DND-41 (cell line): ENCODE measurements at regions not wholly inside any gene's neighbourhood (a gene's known extent, or its start where the extent isn't known, plus 50 kb on each side); places are given as distances from the start of the nearest gene placed in this dataset.

Source experiments
- EZH2 ChIP-seq: IDR thresholded peaks from 3 replicates; pipeline ENCODE4 v1.6.1; 2012; ENCODE audit warnings: borderline replicate concordance, low read depth, mild to moderate bottlenecking, moderate library complexity, low read length, inconsistent platforms; ENCODE audit not compliant: severe bottlenecking
- TF ChIP-seq, protein P1 (sequence below): IDR thresholded peaks from 2 replicates; pipeline ENCODE4 v1.5.1; 2012; ENCODE audit warnings: borderline replicate concordance, low read length, moderate library complexity, mild to moderate bottlenecking; ENCODE audit not compliant: poor library complexity, severe bottlenecking; ENCODE audit errors: extremely low read depth

GRCh38 chrX:25941559-25942250 is 196.4 kb upstream of the MAGEB18 start:
- TF ChIP-seq, protein P1, sequence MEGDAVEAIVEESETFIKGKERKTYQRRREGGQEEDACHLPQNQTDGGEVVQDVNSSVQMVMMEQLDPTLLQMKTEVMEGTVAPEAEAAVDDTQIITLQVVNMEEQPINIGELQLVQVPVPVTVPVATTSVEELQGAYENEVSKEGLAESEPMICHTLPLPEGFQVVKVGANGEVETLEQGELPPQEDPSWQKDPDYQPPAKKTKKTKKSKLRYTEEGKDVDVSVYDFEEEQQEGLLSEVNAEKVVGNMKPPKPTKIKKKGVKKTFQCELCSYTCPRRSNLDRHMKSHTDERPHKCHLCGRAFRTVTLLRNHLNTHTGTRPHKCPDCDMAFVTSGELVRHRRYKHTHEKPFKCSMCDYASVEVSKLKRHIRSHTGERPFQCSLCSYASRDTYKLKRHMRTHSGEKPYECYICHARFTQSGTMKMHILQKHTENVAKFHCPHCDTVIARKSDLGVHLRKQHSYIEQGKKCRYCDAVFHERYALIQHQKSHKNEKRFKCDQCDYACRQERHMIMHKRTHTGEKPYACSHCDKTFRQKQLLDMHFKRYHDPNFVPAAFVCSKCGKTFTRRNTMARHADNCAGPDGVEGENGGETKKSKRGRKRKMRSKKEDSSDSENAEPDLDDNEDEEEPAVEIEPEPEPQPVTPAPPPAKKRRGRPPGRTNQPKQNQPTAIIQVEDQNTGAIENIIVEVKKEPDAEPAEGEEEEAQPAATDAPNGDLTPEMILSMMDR, result no peak
- TF ChIP-seq EZH2, result no peak
